NCI-H774 (cell line): ENCODE measurements at regions not wholly inside any gene's neighbourhood (a gene's known extent, or its start where the extent isn't known, plus 50 kb on each side); places are given as distances from the start of the nearest gene placed in this dataset.

Source experiments
- DNase-seq: peaks from one replicate; lab custom pipeline; 2025; lab: John Stamatoyannopoulos, UW

DNA sequence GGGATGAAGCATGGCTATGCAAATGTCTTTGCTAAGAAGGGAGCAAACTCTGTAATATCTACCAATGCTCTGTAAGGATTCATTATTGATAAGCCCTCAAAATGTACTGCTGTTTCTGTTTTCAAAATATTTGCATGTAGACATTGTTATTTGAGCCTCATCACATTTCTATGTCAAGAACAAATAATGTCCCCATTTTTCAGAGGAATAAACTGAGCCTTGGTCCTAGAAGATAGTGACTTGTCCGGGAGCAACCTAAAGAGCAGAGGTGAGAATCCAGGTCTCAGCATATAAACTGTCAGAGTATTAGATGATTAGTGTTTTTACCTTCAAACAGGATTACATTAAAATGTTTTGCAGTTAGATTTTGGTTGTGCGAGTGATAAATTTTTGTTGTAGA is 125.5 kb upstream of the SRRM4 start:
- no peak for DNase-seq

DNA sequence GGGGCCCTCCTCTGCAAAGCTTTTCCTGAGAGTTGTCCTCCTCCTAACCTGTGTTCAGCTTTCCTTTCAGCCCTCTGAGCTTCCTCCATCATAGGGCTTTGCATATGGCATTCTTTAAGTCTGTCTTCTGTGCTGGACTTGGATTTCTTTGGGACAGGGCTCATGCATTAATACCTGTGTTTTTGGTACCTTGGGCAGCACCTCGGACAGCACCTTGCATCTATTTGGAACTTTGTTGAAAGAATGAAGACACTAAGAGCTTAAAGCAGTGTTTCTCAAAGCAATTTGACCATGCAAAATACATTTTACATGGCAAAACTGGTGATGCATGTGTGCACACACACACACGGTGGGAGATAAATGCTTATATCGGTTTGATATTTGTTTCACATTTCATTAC is 115.0 kb upstream of the SRRM4 start:
- DNase-seq = no peak

DNA sequence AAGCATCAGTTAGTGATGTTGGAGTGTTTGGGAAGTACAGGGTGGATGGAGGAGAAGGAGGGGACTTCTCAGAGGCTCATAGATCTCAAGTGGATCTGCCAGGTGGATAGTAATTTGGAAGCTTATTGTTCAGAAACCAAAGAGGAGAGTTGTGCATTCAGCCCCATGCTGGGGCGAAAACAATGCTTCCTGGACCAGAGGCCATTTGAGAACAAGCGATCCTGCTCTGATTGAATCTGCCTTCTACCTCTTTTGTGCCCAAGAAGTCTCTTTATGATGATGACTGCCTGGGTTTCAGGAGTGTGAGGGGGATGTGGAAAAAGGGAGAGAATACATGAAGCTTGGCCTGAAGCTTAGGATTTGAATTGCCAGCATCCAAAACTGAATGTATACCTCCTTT is 110.8 kb upstream of the SRRM4 start:
- peak; percentile 35 for DNase-seq

DNA sequence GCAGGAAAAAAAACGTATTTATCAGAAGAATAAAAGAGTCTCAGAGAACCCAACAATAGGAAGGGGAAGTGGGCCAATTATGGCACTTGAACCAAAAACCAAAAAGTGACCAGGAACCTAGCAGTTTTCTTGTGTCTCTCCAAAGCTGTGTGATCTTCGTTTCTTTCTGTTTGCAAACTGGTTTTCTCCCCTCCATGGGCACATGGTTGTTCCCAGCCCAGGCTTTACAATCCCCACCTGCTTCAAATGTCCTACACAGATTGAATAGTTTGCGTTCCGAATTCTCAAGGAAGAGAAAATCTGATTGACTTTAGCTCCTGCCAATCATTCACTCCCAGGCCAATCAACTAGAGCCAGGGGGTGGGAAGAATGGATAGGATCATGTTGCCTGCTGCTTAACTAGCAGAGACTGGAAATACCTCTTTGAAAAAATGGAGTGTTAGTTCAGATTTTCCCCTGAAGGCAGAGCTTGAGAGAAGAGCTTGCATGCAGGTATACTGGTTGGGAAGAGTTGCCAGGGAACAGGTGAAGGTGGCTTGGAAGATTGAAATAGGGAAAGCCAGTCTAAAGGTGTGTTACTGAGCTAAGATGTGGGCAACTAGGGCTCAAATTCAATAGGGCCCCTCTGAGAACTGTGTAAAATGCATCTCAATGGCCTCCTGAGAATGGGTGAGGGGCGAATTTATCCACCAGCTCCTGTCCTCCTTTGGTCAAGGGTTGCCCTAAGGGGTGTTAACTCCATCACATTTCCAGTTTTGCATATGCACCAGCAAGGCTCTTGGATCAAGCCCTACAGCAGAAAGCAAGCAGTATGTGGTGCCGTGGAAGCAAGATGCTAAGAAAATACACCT is 106.4 kb upstream of the SRRM4 start:
- DNase-seq = peak; percentile 23

DNA sequence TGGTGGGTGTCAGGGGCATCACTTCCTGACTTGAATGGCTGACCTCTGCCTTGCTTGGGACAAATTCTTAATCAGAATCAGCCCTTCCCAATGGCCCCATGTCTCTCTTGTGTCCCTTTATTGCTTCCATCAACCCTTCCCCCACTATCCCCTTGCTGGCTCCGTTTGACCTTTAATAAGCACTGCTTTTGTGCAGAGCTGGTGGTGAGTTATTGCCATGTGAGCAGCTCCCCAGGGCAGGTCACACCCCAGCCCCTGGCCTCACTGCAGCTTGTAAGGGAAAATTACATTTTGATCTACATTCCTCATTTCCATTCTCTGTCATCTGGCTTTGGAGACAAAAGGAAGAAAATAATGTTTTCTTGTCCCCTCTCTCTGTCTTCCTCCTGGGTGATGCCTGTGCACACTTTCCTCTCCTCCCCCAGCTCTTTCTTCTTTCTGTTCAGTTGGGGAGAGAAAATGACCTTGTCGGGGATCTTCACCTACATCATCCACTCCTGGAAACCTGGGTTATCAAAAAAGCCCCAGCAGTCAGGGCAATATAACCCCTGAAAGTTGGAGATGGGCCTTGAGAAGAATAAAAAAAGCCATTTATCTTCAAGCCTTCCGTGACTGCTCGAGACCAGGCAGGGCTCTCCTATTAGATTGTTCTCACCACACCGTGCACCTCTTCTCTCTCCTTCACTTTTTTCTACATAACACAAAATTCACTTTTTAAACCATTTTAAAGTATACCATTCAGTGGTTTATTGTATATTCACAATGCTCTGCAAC is 100.4 kb upstream of the SRRM4 start:
- DNase-seq = no peak

DNA sequence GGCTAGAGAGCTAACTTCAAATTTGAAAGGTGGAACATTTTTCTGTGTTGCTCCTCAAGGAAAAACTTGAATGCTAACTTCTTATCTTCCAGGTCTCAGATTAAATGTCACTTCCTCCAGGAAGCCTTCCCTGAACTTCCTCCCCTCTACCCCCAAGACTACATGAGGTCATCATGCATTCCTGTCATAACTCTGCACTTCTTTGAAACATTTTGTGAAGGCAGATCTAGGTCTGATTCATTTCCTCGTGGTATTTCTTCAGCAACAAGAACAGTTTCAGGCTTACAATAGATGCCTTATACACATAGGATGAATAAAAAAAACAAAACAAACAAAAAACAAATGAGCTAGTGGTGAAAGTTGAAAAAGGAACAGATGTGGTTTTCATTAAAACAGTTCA is 97.1 kb upstream of the SRRM4 start:
- DNase-seq = no peak

DNA sequence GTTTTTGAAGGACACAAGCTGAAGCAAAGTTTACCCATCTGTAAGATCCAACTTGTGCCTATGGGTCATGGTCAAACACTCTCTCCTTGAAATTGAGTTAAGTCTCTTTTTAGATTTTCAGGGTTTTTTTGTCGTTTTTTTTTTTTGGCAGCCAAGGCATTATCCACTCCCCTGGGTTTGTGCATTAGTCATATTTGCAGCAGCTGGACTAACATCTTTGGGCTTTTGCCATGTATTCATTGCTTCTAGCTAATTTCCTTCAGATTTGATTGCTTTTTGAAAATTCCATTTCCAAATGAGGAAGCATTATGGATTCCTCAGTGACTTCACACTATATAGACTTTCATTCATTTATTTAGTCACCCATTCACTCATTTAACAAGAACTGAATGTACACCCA is 80.3 kb upstream of the SRRM4 start:
- no peak for DNase-seq

DNA sequence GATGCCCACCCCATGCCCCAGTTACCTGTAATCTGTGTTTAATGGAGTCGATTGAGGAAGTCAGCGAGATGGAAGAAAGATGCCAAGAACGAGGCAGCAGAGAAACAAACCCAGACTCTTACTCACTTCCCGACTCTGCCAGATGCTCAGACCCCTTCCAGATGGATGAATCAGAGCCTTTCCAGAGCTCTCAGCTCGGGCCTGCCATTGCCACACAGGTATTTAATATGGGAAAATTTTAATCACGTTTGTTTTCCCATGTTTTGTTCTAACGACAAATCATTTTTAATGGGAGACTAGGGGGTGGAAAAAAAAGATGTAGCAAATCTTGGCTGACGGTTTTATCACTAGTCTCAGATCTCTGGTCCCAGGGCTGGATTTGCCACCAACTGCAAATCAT is 72.5 kb upstream of the SRRM4 start:
- DNase-seq = no peak

DNA sequence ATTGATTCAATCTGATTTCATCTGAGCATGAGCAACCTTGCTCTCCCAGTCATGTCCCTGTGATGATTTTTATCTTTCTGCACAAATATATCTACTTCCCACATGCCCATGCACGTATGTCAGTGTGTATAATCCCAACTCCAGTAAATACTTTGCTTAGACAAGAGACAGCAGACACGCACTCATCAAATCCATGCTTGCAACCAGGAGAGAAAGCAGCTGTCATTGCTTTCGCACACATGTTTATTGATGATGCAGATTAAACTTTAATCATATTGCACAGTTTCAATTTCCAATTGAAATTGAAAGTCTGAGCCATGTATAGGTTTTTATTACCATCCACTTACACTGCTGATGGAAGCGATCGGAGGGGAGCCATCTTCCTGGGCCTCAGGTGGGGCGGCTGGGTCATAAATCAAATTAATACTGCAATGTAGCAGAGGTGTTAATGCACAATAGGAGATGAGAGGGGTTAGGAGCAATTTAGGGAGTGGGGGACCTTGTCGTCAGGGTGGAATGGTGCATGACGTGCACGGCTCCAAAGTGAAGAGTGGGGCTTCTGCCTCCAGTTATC is 68.6 kb upstream of the SRRM4 start:
- DNase-seq = no peak

DNA sequence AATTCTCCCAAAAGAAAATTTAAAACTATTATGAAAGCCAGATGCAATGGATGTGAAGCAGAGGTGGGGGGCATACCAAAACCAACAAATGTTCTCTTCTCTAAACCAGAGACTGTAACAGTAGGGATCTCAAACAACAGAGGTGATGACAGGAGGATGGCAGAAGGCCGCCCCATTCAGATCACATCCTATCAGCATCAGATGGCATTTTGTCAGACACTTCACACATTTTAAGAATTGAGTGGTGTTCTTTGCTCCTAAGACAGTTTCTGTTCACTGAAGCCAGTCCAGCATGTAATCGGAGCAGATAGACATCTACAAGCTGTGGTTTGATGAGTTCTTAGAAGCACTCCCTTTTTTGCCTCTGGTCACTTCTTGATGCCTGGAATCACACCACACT is 59.6 kb upstream of the SRRM4 start:
- DNase-seq = no peak

DNA sequence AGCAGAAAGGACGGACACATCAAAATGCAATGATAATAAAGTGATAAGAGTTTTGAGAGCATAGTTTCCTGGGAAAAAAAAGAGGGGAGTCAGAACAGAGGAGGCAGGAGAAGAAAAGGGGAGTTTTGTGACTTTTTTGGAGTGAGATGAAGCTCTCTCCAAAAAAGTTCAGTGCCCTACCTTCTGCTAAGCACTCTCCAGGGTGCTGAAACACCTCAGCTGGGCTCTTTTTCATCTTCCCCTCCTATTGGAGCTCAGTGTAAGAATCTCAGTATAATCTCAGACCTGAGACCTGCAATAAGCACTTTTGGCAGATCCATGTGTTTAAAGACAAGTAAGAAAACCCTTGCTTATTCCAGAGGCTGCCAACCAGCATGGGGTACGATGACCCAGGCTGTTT is 58.9 kb upstream of the SRRM4 start:
- DNase-seq = no peak

DNA sequence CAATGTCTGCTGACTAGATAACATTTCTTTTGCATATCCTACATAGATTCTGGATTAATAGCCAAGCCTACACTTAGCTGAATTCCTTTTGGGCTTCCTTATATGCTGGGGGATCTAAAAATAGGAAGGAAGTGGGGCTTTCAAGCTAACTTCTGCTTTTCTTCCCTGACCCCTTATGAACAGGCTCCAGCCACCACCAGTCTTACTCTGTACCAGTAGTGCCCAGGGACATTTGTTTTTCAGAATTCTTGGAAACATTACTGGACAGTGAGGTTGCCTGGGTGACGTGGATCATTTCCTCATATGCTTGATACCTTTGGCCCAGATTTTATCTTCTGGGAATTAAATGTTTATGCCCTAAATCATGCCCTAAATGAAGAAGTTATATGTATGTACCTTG is 55.9 kb upstream of the SRRM4 start:
- no peak for DNase-seq

DNA sequence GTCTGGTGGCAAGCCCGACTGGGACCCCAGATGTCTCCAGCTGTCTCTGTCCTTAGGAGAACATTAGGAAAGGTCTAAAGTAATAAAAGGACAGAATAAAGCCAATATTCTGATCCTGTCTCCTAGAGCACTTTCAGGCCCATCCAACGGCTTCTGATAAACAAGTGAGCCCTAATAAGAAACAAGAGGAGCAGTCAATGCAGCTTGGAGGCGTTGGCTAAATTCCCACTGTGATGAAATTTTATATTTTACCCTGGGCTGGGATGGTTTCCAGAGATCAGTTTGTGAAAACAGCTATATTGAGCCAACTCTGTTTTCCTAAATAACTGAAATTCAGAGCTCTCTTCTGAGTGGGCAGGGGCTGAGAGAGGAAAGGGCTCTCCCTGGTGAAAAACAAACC is 55.5 kb upstream of the SRRM4 start:
- no peak for DNase-seq
